Hematopoietic multipotent progenitor cell treated with erythropoietin and hydrocortisone succinate and interleukin-3 and kit ligand, for 6 days (in vitro differentiated cells): ENCODE measurements at regions not wholly inside any gene's neighbourhood (a gene's known extent, or its start where the extent isn't known, plus 50 kb on each side); places are given as distances from the start of the nearest gene placed in this dataset.
"Not testable (repeated sequence)": the region's sequence is repeated elsewhere in the genome, so short reads cannot be mapped to it uniquely, and the experiment has no call there.

Experiments
- DNase-seq: peaks from one replicate; pipeline ENCODE4 v3.0.0-alpha.2; 2015

DNA sequence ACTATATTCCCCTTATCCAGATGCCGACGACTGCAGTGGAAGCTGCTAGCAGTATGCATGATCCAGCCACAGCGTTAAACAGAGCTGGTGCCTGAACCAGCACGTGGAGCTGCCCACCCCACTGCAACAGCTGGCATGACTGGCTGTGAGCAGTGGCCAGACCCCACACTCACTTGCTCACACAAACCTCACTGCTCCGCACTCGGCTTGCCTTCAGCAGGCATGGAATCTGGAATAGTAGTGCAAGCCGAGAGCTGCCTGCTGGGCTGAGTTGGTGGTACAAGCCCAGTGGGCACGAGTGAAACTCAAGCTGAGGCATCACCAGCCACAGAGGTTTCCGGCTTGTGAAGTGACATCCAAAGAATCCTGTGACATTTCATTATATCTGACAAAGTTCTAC is 1197.6 kb downstream of the FAM133A start:
- DNase-seq: no peak

- DNase-seq: no peak
These were observed 1227.8 kb downstream of the FAM133A start for GRCh38 chrX:94901849-94902248.

GRCh38 chrX:94908171-94908570 is 1234.2 kb downstream of the FAM133A start:
- no peak for DNase-seq

DNA sequence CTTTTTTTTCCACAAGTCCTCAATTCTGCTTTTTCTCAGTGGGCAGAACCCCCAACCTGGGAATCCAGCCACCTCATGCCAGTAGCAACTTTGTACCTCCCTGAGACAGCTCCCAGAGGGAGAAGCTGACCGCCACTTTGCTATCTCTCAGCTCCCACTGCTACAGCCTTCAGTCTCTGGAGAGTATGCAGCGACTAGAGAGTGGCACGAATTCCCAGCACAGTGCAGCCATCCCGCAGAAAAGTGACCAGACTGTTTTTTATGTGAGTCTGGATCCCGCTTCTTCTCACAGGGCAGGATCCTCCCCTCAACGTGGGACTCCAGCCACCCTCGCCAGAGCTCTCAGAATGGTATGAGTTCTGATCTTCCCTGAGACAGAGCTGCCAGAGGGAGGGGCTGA is 1234.6 kb downstream of the FAM133A start:
- no peak for DNase-seq

GRCh38 chrX:94914235-94914634 is 1240.2 kb downstream of the FAM133A start:
- DNase-seq: no peak

GRCh38 chrX:94932278-94932965 is 1258.4 kb downstream of the FAM133A start:
- DNase-seq: no peak

GRCh38 chrX:94936722-94937121 is 1262.7 kb downstream of the FAM133A start:
- DNase-seq: no peak

- DNase-seq: no peak
These were observed 1263.5 kb downstream of the FAM133A start for GRCh38 chrX:94937491-94937890.

GRCh38 chrX:94942603-94943002 is 1268.6 kb downstream of the FAM133A start:
- DNase-seq: no peak

DNA sequence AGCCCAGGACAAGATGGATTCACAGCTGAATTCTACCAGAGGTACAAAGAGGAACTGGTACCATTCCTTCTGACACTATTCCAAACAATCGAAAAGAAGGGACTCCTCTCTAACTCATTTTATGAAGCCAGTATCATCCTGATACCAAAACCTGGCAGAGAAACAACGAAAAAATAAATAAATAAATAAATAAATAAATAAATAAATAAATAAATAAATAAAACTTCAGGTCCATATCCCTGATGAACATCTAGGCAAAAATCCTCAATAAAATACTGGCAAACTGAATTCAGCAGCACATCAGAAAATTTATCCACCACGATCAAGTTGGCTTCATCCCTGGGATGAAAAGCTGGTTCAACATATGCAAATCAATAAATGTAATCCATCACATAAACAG is 1272.1 kb downstream of the FAM133A start:
- DNase-seq: not testable (repeated sequence)

- no peak for DNase-seq
These were observed 1287.7 kb downstream of the FAM133A start for GRCh38 chrX:94961730-94962129.

DNA sequence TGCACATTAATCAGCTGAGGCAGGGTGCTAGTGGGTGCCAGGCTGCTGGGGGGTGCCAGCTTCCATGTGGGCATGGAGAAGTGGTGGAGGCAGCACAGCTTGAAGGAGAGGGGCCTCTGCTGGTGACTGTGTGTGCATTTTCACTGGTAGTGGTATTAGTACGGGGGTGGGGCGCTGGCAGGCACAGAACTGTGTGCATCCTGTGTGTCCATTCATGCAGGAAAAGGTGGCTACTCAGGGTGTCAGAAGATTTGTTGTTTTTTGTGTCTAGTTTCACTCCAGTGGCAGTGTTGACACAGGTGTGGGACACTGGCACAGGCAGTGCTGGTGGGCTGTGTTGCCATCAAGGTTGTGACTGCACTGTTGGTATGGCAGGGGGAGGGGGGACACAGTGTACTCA is 1303.6 kb downstream of the FAM133A start:
- DNase-seq: no peak

DNA sequence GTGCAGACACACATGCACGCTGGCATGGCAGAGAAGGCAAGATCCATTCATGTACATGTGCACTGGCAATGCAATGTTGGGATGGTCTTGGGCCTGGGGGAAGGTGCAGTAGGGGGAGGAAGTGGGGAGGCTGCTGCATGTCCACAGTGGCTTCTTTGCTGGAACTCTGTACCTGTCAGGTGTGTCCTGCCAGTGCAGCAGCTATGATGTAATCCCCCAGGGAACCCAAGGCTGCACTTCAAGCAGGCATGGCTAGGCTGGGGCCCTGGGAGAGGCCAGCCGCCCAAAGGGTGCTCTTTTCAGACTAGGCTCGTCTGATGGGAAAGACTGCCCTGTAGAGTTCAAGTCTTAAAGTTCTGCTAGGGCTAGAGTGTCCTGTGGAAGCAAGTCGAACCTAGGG is 1304.0 kb downstream of the FAM133A start:
- no peak for DNase-seq
